ENCODE measurements at regions not wholly inside any gene's neighbourhood (a gene's known extent, or its start where the extent isn't known, plus 50 kb on each side); places are given as distances from the start of the nearest gene placed in this dataset.

GRCh38 chr2:155235710-155236109, 537.2 kb downstream of the KCNJ3 start:
- H3K79me1 ChIP-seq (ENCODE audit: low read depth, low read length): no peaks in the 10 kb centered on the region
- H2AK5ac ChIP-seq (ENCODE audit: low read depth, low read length): no peak overlapping the region
- TF ChIP-seq SIN3A (conservative IDR thresholded peaks at IDR 0.05 in 1 of 2, IDR thresholded peaks at IDR 0.05 in 1 of 2; ENCODE audit: low read depth in 1 of 2, low read length in 2 of 2): no peak
- no peak for TF ChIP-seq SRF (IDR thresholded peaks at IDR 0.05; ENCODE audit: low read depth, low read length)
- TF ChIP-seq SP4 (IDR thresholded peaks at IDR 0.05; ENCODE audit: low read length): no peak
- ChIA-PET POLR2A (ENCODE audit: partially characterized antibody) (no interaction called here), CTCF (ENCODE audit: partially characterized antibody) (no interaction called here)
- H3K36me3 ChIP-seq (ENCODE audit: control insufficient read depth in 2 of 4, insufficient read depth in 4 of 4, low read length in 3 of 4): no peaks in the 10 kb centered on the region
- no peak overlapping the region for H2BK20ac ChIP-seq (ENCODE audit: low read length)
- H3K18ac ChIP-seq (ENCODE audit: extremely low read depth, low read length): no peak overlapping the region
- WGBS, 2 experiments (ENCODE audit: extremely low coverage in 1 of 2, insufficient coverage in 1 of 2, insufficient read length in 1 of 2, insufficient replicate concordance in 2 of 2, low coverage in 1 of 2, low lambda C conversion rate in 2 of 2, missing lambda C conversion rate in 1 of 2): 78% methylated on average over 2 of the region's 2 CpGs; no CpG with 5 or more reads in 1 of the 2 experiments
- no peaks in the 10 kb centered on the region for H3K9me3 ChIP-seq (ENCODE audit: insufficient read depth in 2 of 2, low read depth in 1 of 2, low read length in 1 of 2)
- H3K23me2 ChIP-seq (ENCODE audit: low read depth, low read length): no peaks in the 10 kb centered on the region
- no peaks in the 10 kb centered on the region for H3K79me2 ChIP-seq (ENCODE audit: control insufficient read depth in 1 of 2, insufficient read depth in 2 of 2, low read length in 2 of 2)
- no peaks in the 10 kb centered on the region for H3K4me1 ChIP-seq (replicated peaks in 1 of 4; ENCODE audit: control insufficient read depth in 3 of 4, insufficient read depth in 4 of 4, low read length in 3 of 4)
- no peak overlapping the region for H3K4me3 ChIP-seq (ENCODE audit: extremely low read depth in 1 of 4, insufficient read depth in 2 of 4, low read depth in 3 of 4, low read length in 4 of 4)
- H2BK15ac ChIP-seq (ENCODE audit: low read length): no peak overlapping the region
- H3K14ac ChIP-seq (ENCODE audit: insufficient read length): no peak overlapping the region
- H4K20me1 ChIP-seq (replicated peaks in 1 of 2; ENCODE audit: control insufficient read depth in 1 of 2, insufficient read depth in 2 of 2, low read length in 2 of 2): no peaks in the 10 kb centered on the region
- H3K23ac ChIP-seq (ENCODE audit: insufficient read length): no peak overlapping the region
- no peak overlapping the region for H2BK120ac ChIP-seq (replicated peaks; ENCODE audit: low read depth, low read length)
- FAIRE-seq (no peak), DNase-seq (ENCODE audit: low read depth in 1 of 2, low spot score in 2 of 2) (no peak)
- no peak overlapping the region for H4K5ac ChIP-seq (ENCODE audit: insufficient read length, low read depth, low read length)
- no peak overlapping the region for H4K8ac ChIP-seq (ENCODE audit: extremely low read depth, insufficient read depth, low read length)
- H3K4ac ChIP-seq (replicated peaks; ENCODE audit: insufficient read length, low read depth, low read length): no peak overlapping the region
- H2AFZ ChIP-seq (ENCODE audit: low read length): no peak overlapping the region
- no peak overlapping the region for H3K4me2 ChIP-seq (ENCODE audit: insufficient read depth in 1 of 2, low read depth in 2 of 2, low read length in 2 of 2)
- no peak overlapping the region for H2BK12ac ChIP-seq (ENCODE audit: low read depth, low read length)
- no peak overlapping the region for H4K91ac ChIP-seq (replicated peaks; ENCODE audit: insufficient read length, low read length)
- H3K27me3 ChIP-seq (replicated peaks in 1 of 4; ENCODE audit: control insufficient read depth in 3 of 4, extremely low read depth in 1 of 4, insufficient read depth in 3 of 4, low read length in 3 of 4): no peaks in the 10 kb centered on the region
- no peak overlapping the region for H2BK5ac ChIP-seq (ENCODE audit: low read depth, low read length)
- no peak overlapping the region for H3K56ac ChIP-seq (replicated peaks; ENCODE audit: insufficient read length, low read depth, low read length)
- no peak overlapping the region for H3K27ac ChIP-seq (ENCODE audit: low read depth, low read length)
- no peak overlapping the region for H3K9ac ChIP-seq (replicated peaks in 1 of 4; ENCODE audit: extremely low read depth in 1 of 4, low read depth in 3 of 4, low read length in 3 of 4)

Data from H1 (cell line).